HEK293T (cell line): ENCODE measurements at regions not wholly inside any gene's neighbourhood (a gene's known extent, or its start where the extent isn't known, plus 50 kb on each side); places are given as distances from the start of the nearest gene placed in this dataset.

Experiments
- FOXK2 ChIP-seq: fragments of 450-650 bp; IDR thresholded peaks from 2 replicates; pipeline ENCODE4 v1.6.1; 2016; ENCODE audit warnings: mild to moderate bottlenecking
- FOXM1 ChIP-seq: fragments of 450-650 bp; IDR thresholded peaks from 2 replicates; pipeline ENCODE4 v1.6.1; 2017; ENCODE audit warnings: mild to moderate bottlenecking, borderline replicate concordance
- NFRKB ChIP-seq: fragments of 450-650 bp; IDR thresholded peaks from 2 replicates; pipeline ENCODE4 v1.6.1; 2016; ENCODE audit warnings: mild to moderate bottlenecking, moderate library complexity
- SUZ12 ChIP-seq: fragments of 450-650 bp; IDR thresholded peaks from 2 replicates; pipeline ENCODE4 v1.6.1; 2016; ENCODE audit warnings: mild to moderate bottlenecking
- ZNF384 ChIP-seq: fragments of 450-650 bp; IDR thresholded peaks from 2 replicates; pipeline ENCODE4 v1.6.1; 2016

GRCh38 chr14:71304690-71305089, 397.4 kb downstream of the PCNX1 start:
- TF ChIP-seq FOXM1 (no peak), ZNF384 (no peak), SUZ12 (no peak), NFRKB (no peak), FOXK2 (no peak)
